Trophoblast cell (in vitro differentiated cells and primary cell): ENCODE measurements at regions not wholly inside any gene's neighbourhood (a gene's known extent, or its start where the extent isn't known, plus 50 kb on each side); places are given as distances from the start of the nearest gene placed in this dataset.
A peak's percentile ranks its signal among the peaks of the same experiment; 100 is the strongest.

Experiments
- DNase-seq, 2 donors: peaks; one replicate each; pipeline ENCODE4 v3.0.0-alpha.2; 2016
- H2AFZ ChIP-seq: 2 replicates; pipeline ENCODE4 v1.6.1; 2013; ENCODE audit warnings: low read length, moderate library complexity, mild to moderate bottlenecking; ENCODE audit not compliant: insufficient read depth, poor library complexity
- H2AK5ac ChIP-seq: 2 replicates; pipeline ENCODE4 v1.6.1; 2013; ENCODE audit warnings: mild to moderate bottlenecking, low read length
- H2BK120ac ChIP-seq: 2 replicates; pipeline ENCODE4 v1.6.1; 2013; ENCODE audit warnings: low read length, mild to moderate bottlenecking, moderate library complexity; ENCODE audit not compliant: insufficient read depth, poor library complexity
- H2BK12ac ChIP-seq: 2 replicates; pipeline ENCODE4 v1.6.1; 2013; ENCODE audit warnings: mild to moderate bottlenecking, low read length, moderate library complexity
- H2BK5ac ChIP-seq: 2 replicates; pipeline ENCODE4 v1.6.1; 2013; ENCODE audit warnings: low read length, low read depth, moderate library complexity, mild to moderate bottlenecking; ENCODE audit not compliant: poor library complexity
- H3K14ac ChIP-seq: 2 replicates; pipeline ENCODE4 v1.6.1; 2013; ENCODE audit warnings: mild to moderate bottlenecking, low read length
- H3K18ac ChIP-seq: 2 replicates; pipeline ENCODE4 v1.6.1; 2013; ENCODE audit warnings: mild to moderate bottlenecking, low read length
- H3K23ac ChIP-seq: 2 replicates; pipeline ENCODE4 v1.6.1; 2013; ENCODE audit warnings: low read length
- H3K27ac ChIP-seq: 2 replicates; pipeline ENCODE4 v1.5.1; 2013; ENCODE audit warnings: low read depth, mild to moderate bottlenecking, inconsistent platforms, low read length, moderate library complexity
- H3K27me3 ChIP-seq: 2 replicates; pipeline ENCODE4 v1.6.1; 2013; ENCODE audit warnings: inconsistent platforms, mild to moderate bottlenecking, low read length, moderate library complexity; ENCODE audit not compliant: insufficient read depth
- H3K36me3 ChIP-seq, 2 experiments: 1 replicate in 1 of 2; 2 replicates in 1 of 2; pipeline ENCODE4 v1.6.1; 2013; ENCODE audit warnings: low read length in 2 of 2, mild to moderate bottlenecking in 2 of 2, moderate library complexity in 1 of 2; ENCODE audit not compliant: insufficient read depth in 2 of 2, control insufficient read depth in 1 of 2
- H3K4ac ChIP-seq: 2 replicates; pipeline ENCODE4 v1.6.1; 2013; ENCODE audit warnings: low read depth, mild to moderate bottlenecking, low read length, moderate library complexity
- H3K4me1 ChIP-seq, 2 experiments: 1 replicate in 1 of 2; 2 replicates in 1 of 2; pipeline ENCODE4 v1.6.1; 2013; ENCODE audit warnings: low read length in 2 of 2, mild to moderate bottlenecking in 2 of 2, moderate library complexity in 1 of 2; ENCODE audit not compliant: insufficient read depth in 2 of 2, control insufficient read depth in 1 of 2
- H3K4me2 ChIP-seq: 2 replicates; pipeline ENCODE4 v1.6.1; 2013; ENCODE audit warnings: inconsistent platforms, mild to moderate bottlenecking, low read length, moderate library complexity
- H3K4me3 ChIP-seq: 2 replicates; pipeline ENCODE4 v1.5.1; 2013; ENCODE audit warnings: mild to moderate bottlenecking, low read depth, low read length, inconsistent platforms
- H3K79me1 ChIP-seq: one replicate; pipeline ENCODE4 v1.6.1; 2013; ENCODE audit warnings: low read length
- H3K79me2 ChIP-seq: 2 replicates; pipeline ENCODE4 v1.6.1; 2013; ENCODE audit warnings: low read length, mild to moderate bottlenecking; ENCODE audit not compliant: control insufficient read depth, insufficient read depth, poor library complexity
- H3K9ac ChIP-seq: 2 replicates; pipeline ENCODE4 v1.6.1; 2013; ENCODE audit warnings: mild to moderate bottlenecking, low read length
- H3K9me3 ChIP-seq: 2 replicates; pipeline ENCODE4 v1.6.1; 2013; ENCODE audit warnings: low read depth, mild to moderate bottlenecking, control low read depth, inconsistent platforms, low read length; ENCODE audit not compliant: insufficient read depth
- H4K12ac ChIP-seq: 2 replicates; pipeline ENCODE4 v1.6.1; 2013; ENCODE audit warnings: low read depth, mild to moderate bottlenecking, low read length, moderate library complexity
- H4K8ac ChIP-seq: 2 replicates; pipeline ENCODE4 v1.6.1; 2013; ENCODE audit warnings: low read depth, mild to moderate bottlenecking, low read length, moderate library complexity
- H4K91ac ChIP-seq: one replicate; pipeline ENCODE4 v1.6.1; 2013; ENCODE audit warnings: low read depth, mild to moderate bottlenecking, low read length, moderate library complexity
- WGBS: extraction: QIAGEN DNeasy Blood & Tissue Kit; methylation state at CpG from one replicate; pipeline ENCODE4 v1.1.7; 2013; ENCODE audit warnings: missing lambda C conversion rate; ENCODE audit not compliant: insufficient read length, insufficient coverage; ENCODE audit errors: extremely low coverage; 5-methylcytosine and 5-hydroxymethylcytosine counted together

DNA sequence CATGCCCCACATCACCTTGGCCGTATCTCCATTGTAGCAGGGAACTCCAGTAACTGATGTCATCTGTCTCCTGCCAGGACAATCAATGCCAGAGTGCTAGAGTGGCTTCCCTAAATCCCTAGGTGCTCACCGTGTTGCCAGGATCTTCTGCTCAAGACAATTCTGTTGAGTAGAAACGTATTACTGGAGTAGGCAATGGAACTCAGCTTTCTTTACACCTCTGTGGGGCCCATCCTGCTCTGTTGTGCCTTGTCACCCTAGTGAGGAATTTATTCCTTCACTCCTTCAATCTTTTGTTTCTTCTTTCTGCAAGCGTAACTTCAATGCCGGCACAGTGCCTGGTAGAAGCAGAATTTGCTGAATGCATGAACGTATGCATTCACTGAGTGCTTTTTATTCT is 305.5 kb upstream of the ZMIZ1 start:
- H3K4me1 ChIP-seq = peaks cover 31 to 44% of the 10 kb centered on the region in 2 experiments
- H2BK5ac ChIP-seq = no peak overlapping the region
- H3K27me3 ChIP-seq = no peaks in the 10 kb centered on the region
- peak overlapping the region; percentile 10 for H3K14ac ChIP-seq
- H3K23ac ChIP-seq = no peak overlapping the region
- no peak overlapping the region for H4K8ac ChIP-seq
- no peak overlapping the region for H3K4ac ChIP-seq
- no peak overlapping the region for H4K12ac ChIP-seq
- no peak overlapping the region for H3K18ac ChIP-seq
- H2AK5ac ChIP-seq = peak overlapping the region; percentile 6
- H4K91ac ChIP-seq = peak overlapping the region; percentile 22
- H3K9me3 ChIP-seq = no peaks in the 10 kb centered on the region
- no peak overlapping the region for H2AFZ ChIP-seq
- H2BK12ac ChIP-seq = peak overlapping the region; percentile 50
- H2BK120ac ChIP-seq = peak overlapping the region; percentile 10
- peaks cover 36% of the 10 kb centered on the region for H3K79me1 ChIP-seq
- no peaks in the 10 kb centered on the region for H3K36me3 ChIP-seq
- whole genome bisulfite sequencing = no CpG with 5 or more reads among the region's 6 CpGs
- no peak overlapping the region for H3K4me2 ChIP-seq
- peaks cover 2% of the 10 kb centered on the region for H3K79me2 ChIP-seq
- no peak overlapping the region for H3K27ac ChIP-seq
- H3K4me3 ChIP-seq = no peak overlapping the region
- H3K9ac ChIP-seq = no peak overlapping the region
- DNase-seq = no peak

DNA sequence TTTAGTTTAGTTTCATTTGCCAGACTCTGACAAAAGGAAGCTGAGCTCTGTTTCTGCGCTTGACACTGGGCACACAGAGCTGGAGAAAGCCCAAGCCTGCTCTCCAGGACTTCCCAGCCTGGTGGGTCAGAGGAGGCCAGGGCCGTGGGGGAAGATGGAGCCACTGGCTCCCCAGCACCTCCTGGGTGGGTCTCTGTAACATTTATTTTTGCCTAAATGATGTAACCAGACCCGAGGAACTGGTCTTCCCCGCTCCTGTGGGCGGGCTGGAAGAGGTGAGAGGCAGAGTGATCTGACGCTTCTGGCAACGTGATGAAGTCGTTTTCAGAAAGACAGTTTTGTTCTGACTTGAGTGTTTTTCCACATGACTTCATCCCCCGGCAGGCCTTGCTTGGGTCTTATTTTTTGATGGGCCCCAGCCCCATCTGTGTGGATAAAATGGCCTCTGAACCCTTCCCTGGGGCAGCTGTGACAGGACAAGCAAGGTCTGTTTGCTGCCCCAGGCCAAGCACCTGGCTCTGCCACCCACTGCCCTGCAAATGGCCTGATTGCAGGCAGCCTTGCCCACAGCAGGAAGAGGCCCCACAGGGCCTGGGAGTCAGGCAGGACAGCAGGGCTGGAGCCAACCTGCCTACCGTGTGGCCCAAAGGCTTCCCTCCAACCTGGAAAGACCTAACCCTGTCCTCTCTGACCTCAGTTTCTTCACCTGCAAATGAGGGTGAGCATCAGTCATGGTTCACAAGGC is 304.9 kb upstream of the ZMIZ1 start:
- Histone ChIP-seq H3K4me1 (peaks cover 32 to 47% of the 10 kb centered on the region in 2 experiments), H3K79me1 (peaks cover 39% of the 10 kb centered on the region), H2BK120ac (peak overlapping the region; percentile 70), H3K9ac (no peak overlapping the region), H2AK5ac (no peak overlapping the region), H3K27ac (no peak overlapping the region), H2BK12ac (peak overlapping the region; percentile 41), H3K14ac (peak overlapping the region; percentile 2), H3K23ac (no peak overlapping the region), H3K36me3 (no peaks in the 10 kb centered on the region), H3K9me3 (no peaks in the 10 kb centered on the region), H4K12ac (no peak overlapping the region), H4K91ac (peak overlapping the region; percentile 22), H4K8ac (no peak overlapping the region), H3K4ac (no peak overlapping the region), H3K79me2 (peaks cover 2% of the 10 kb centered on the region), H3K4me3 (peak overlapping the region; percentile 19), H2AFZ (no peak overlapping the region), H3K4me2 (no peak overlapping the region), H3K18ac (no peak overlapping the region), H3K27me3 (no peaks in the 10 kb centered on the region), H2BK5ac (no peak overlapping the region)
- DNase-seq = no peak
- no CpG with 5 or more reads among the region's 10 CpGs for WGBS

DNA sequence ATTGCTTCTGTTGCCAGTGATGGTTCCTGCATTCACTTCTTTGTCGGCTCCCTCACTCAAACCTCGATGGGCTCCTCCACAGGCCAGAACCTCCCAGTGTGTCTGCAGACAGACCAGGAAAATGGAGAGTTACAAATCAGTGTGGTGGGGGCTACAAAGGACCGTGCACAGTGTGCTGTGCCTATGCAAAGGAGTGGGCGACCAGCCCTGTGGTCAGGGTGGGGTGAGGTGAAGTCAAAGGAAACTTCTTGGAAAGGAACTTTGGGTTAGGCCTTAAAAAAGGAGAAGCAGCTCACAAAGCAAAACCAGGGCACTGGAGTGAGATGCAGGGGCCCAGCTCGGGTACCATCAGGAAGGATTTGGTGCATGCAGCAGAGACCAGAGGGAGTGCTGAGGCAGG is 304.3 kb upstream of the ZMIZ1 start:
- no peak overlapping the region for H3K23ac ChIP-seq
- H3K36me3 ChIP-seq = no peaks in the 10 kb centered on the region
- peaks cover 38 to 53% of the 10 kb centered on the region in 2 experiments for H3K4me1 ChIP-seq
- no peak overlapping the region for H4K8ac ChIP-seq
- H3K27ac ChIP-seq = no peak overlapping the region
- no peak overlapping the region for H2BK5ac ChIP-seq
- no peak overlapping the region for H3K9ac ChIP-seq
- H3K9me3 ChIP-seq = no peaks in the 10 kb centered on the region
- no peak overlapping the region for H3K4me2 ChIP-seq
- H3K4me3 ChIP-seq = no peak overlapping the region
- no peak overlapping the region for H2AFZ ChIP-seq
- no peak overlapping the region for H4K12ac ChIP-seq
- peak overlapping the region; percentile 0 for H3K14ac ChIP-seq
- H2BK120ac ChIP-seq = peak overlapping the region; percentile 5
- peak overlapping the region; percentile 12 for H4K91ac ChIP-seq
- WGBS = no CpG with 5 or more reads among the region's 5 CpGs
- H3K79me1 ChIP-seq = peaks cover 45% of the 10 kb centered on the region
- no peak overlapping the region for H2AK5ac ChIP-seq
- no peak for DNase-seq
- H3K18ac ChIP-seq = no peak overlapping the region
- no peak overlapping the region for H3K4ac ChIP-seq
- no peaks in the 10 kb centered on the region for H3K27me3 ChIP-seq
- peak overlapping the region; percentile 5 for H2BK12ac ChIP-seq
- H3K79me2 ChIP-seq = peaks cover 7% of the 10 kb centered on the region

DNA sequence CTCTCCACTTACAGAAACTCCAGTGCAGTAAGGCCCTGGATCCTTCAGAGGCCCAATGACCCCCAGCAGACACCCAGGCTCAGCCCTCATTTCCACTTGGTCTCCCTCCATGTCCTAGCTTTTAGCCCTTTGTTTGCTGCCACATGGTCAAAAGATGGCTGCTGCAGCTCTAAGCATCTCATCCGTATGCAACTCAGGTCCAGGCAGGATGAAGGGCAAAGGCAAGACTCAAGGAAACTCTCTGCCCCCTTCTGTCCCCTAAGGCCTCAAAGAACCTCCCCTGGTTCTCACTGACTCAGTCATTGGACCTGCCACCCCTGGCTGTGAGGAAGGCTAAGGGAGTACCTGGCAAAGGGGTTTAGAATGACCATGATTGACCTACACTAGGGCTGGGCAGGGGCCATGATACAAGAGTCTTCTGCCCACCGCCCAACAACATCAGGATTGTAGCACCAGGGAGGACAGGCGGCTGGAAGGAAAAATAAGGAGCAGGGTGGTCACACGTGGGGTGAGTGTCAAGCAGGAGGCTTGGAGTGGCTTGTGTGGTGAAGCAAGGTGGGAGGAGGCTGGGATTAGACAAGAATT is 303.8 kb upstream of the ZMIZ1 start:
- Histone ChIP-seq H3K18ac (peak overlapping the region; percentile 18), H3K14ac (no peak overlapping the region), H3K79me2 (peaks cover 8% of the 10 kb centered on the region), H2AK5ac (no peak overlapping the region), H2BK120ac (peak overlapping the region; percentile 35), H3K79me1 (peaks cover 45% of the 10 kb centered on the region), H4K91ac (peak overlapping the region; percentile 23), H3K27me3 (no peaks in the 10 kb centered on the region), H2BK5ac (no peak overlapping the region), H3K4me1 (peaks cover 39 to 53% of the 10 kb centered on the region in 2 experiments), H3K4me3 (no peak overlapping the region), H4K12ac (no peak overlapping the region), H3K4me2 (no peak overlapping the region), H3K23ac (no peak overlapping the region), H3K9ac (no peak overlapping the region), H3K9me3 (no peaks in the 10 kb centered on the region), H2AFZ (no peak overlapping the region), H2BK12ac (peak overlapping the region; percentile 67), H3K27ac (no peak overlapping the region), H4K8ac (no peak overlapping the region), H3K4ac (no peak overlapping the region), H3K36me3 (no peaks in the 10 kb centered on the region)
- no CpG with 5 or more reads among the region's 4 CpGs for WGBS
- DNase-seq = no peak
